Natural killer cell treated with Interleukin-12 subunit alpha and Interleukin-12 subunit beta and Interleukin-15 and Interleukin-18, amount 100 ng/mL, for 72 hours (primary cell): ENCODE measurements at regions not wholly inside any gene's neighbourhood (a gene's known extent, or its start where the extent isn't known, plus 50 kb on each side); places are given as distances from the start of the nearest gene placed in this dataset.
"Not testable (repeated sequence)": the region's sequence is repeated elsewhere in the genome, so short reads cannot be mapped to it uniquely, and the experiment has no call there.

Experiments used
- ATAC-seq, 2 donors: fragments of 150-1000 bp; cut with Tn5 transposase in 1 of 2; sonication (Bioruptor Pico), chemical (Tn5 transposase) in 1 of 2; 2 replicates each; pipeline ENCODE4 v1.10.0; 2021
- DNase-seq: peaks from one replicate; pipeline ENCODE4 v3.0.0; 2022; ENCODE audit warnings: low spot score
- H3K27ac Mint-ChIP-seq, 2 donors: 1 replicate in 1 of 2; 2 replicates in 1 of 2; pipeline ENCODE4 v1.8.0; 2022; ENCODE audit warnings: mixed read lengths in 2 of 2, mild to moderate bottlenecking in 1 of 2, moderate library complexity in 1 of 2
- H3K27me3 Mint-ChIP-seq, 2 donors: 1 replicate in 1 of 2; 2 replicates in 1 of 2; pipeline ENCODE4 v1.8.0; 2022; ENCODE audit warnings: mixed read lengths in 2 of 2
- H3K36me3 Mint-ChIP-seq: one replicate; pipeline ENCODE4 v1.8.0; 2022; ENCODE audit warnings: mixed read lengths
- H3K4me1 Mint-ChIP-seq, 2 donors: 1 replicate in 1 of 2; 2 replicates in 1 of 2; pipeline ENCODE4 v1.8.0; 2022; ENCODE audit warnings: low read depth in 2 of 2, mixed read lengths in 2 of 2, mild to moderate bottlenecking in 1 of 2
- H3K4me3 Mint-ChIP-seq: one replicate; pipeline ENCODE4 v1.8.0; 2022; ENCODE audit warnings: mixed read lengths
- H3K9me3 Mint-ChIP-seq: 2 replicates; pipeline ENCODE4 v1.8.0; 2022; ENCODE audit warnings: mixed read lengths

DNA sequence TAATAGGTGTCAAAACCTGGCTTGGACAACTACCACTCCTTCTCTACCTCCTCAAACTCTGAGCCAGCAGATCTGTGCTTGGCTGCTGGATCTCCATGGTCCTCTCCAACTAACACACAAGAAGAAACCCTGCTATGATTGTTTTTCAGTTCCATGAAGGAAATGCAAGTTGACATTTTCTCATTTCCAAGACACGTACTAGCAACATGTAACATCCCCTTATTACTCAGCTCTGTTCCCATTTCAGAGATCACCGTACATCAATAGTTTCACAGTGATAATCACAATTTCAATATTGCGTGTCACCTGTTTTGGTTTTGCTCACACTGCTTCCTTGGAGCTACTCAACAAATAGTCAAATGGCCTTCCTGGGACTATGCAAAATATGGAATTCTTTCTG, 544.6 kb upstream of the DEFB115 start:
- peaks cover 12% of the 10 kb centered on the region for H3K9me3 Mint-ChIP-seq
- not testable (repeated sequence) for H3K36me3 Mint-ChIP-seq, H3K4me3 Mint-ChIP-seq, DNase-seq, ATAC-seq, H3K27me3 Mint-ChIP-seq, H3K27ac Mint-ChIP-seq, H3K4me1 Mint-ChIP-seq

DNA sequence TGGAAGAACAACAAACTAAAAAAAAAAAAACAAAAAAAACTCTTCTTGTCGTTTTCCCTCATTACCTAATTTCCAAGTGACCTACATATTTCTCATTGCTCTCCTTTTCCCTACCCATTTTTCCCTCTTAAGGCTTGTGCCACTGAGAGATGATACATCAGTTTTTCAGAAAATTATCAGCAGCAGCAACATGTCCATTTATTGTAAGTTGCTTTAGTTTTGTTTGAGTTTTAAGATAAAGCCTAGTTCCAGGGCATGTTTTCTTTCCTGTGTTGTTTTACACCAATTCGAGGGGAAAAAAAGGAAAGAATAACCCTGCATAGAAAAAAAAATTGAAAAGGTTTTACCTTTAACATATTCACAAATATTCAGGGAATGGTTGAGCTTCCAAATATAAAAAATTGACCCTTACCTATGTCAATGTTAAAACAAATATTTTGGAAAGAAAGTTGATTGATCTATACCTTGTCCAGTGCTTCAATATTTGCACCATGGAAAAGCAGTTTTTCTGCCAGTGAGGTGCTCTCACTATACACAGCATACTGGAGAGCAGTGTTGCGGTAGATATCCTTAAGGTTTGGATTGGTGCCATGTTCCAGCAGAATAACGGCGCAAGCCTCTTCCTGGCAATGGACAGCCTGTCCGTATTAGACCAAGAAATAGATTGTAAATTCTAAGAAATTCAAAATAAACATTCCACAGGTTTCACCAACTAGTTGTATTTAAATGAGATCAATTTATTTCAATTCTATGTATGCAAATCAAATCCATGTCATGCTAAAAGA, 537.9 kb upstream of the DEFB115 start:
- not testable (repeated sequence) for H3K27me3 Mint-ChIP-seq

DNA sequence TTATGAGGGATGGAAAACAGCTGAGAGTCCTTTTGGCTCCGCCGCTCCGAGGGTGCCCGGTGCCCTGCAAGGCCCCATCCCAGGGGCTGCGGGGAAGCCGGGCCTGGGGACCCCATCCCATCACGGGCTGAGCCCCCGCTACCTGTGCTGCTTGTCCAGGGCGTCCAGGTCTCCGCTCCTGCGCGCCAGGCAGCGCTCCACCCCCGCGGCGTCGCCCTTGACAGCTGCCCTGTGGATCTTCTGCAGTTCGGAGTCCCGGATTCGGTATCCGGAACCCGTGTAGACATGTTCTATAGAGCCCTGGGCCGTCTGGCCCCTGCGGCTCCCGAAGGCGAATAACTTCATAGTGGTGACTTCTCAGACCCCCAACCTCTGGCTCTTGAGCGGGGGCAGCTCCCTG, 534.0 kb upstream of the DEFB115 start:
- H3K4me1 Mint-ChIP-seq, H3K36me3 Mint-ChIP-seq, H3K9me3 Mint-ChIP-seq, ATAC-seq, H3K27me3 Mint-ChIP-seq, DNase-seq, H3K27ac Mint-ChIP-seq: not testable (repeated sequence)
- H3K4me3 Mint-ChIP-seq, result peak overlapping the region; percentile 38

More for the DNA sequence above, 537.9 kb upstream of the DEFB115 start:
- not testable (repeated sequence) for H3K9me3 Mint-ChIP-seq, H3K4me3 Mint-ChIP-seq, ATAC-seq, H3K27ac Mint-ChIP-seq, DNase-seq, H3K4me1 Mint-ChIP-seq, H3K36me3 Mint-ChIP-seq

DNA sequence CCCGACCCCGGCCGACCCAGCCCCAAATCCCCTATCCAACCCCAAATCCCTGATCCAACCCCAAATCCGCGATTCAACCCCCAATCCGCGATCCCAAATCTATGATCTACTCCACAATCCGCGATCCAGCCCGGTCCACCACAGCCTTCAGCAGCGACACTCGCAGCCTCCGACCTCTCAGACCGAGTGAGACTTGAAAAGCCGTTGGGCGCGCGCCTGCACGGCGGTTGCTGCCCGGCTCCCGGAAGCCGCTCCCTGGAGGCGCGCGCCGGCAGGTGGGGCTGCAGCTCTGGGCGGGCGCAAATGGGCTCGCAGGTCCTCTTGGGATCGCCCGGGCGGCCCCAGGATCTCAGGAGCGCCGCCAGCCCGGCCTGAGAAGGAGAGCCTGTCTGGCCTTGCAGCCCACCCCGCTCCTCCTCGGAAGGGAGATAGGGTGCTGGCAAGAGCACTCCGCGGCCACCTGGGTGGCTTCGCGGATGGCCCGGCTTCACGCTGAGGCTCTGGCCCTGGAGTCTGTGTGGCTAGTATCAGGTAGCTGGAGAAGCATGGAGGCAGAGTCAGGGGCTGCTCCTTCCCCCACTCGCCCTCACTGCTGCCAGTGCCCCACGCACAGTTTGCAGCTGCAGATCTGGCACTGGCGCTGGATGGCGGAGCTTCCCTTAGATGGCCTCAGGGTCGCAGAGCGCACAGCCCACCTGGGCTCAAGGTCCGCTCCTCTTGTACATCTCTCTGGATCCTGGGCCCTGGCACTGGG, 533.4 kb upstream of the DEFB115 start:
- H3K4me1 Mint-ChIP-seq, H3K27ac Mint-ChIP-seq, H3K9me3 Mint-ChIP-seq, H3K27me3 Mint-ChIP-seq, ATAC-seq, DNase-seq, H3K36me3 Mint-ChIP-seq: not testable (repeated sequence)
- peak overlapping the region; percentile 38 for H3K4me3 Mint-ChIP-seq

DNA sequence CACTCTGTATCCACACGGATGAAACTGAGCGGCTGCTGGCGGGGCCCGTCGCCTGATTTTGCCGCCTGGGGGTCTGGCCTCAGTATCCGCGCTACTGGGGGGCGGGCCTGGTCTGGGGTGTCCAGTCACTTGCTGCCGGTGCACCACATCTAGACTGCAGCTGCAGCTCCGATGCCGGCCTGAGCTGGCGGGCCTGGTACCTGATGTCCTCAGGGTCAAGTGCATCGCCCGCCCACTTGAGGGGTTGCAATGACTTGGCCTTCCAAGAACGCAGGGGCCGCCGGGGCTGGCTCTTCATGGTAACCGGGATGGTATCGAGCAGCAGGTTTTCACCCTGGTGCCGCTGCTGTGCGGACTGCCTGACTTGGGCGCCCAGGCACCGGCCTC, 532.8 kb upstream of the DEFB115 start:
- H3K4me3 Mint-ChIP-seq, H3K9me3 Mint-ChIP-seq, DNase-seq, H3K4me1 Mint-ChIP-seq, H3K27ac Mint-ChIP-seq, ATAC-seq, H3K36me3 Mint-ChIP-seq, H3K27me3 Mint-ChIP-seq: not testable (repeated sequence)

DNA sequence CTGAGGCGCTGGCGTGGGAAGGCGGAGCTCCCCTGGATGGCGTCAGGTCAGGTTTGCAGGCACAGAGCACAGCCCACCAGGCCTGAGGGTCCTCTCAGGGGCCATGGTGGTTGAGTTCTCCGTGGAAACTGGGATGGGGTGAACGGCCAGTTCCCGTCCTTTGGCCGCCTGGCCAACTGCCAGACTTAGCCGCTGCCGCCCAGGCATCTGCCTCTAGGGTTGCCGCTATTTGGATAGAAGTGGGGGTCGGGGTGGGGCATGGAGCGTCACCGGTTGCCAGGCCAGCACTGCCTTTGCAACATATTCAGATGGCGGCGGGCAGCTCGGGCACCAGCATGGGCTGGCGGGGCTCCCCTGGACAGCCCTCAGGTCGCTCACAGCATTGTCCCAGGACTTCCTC, 532.3 kb upstream of the DEFB115 start:
- not testable (repeated sequence) for H3K9me3 Mint-ChIP-seq, H3K4me1 Mint-ChIP-seq, H3K4me3 Mint-ChIP-seq, DNase-seq, H3K27me3 Mint-ChIP-seq, H3K27ac Mint-ChIP-seq, ATAC-seq, H3K36me3 Mint-ChIP-seq

DNA sequence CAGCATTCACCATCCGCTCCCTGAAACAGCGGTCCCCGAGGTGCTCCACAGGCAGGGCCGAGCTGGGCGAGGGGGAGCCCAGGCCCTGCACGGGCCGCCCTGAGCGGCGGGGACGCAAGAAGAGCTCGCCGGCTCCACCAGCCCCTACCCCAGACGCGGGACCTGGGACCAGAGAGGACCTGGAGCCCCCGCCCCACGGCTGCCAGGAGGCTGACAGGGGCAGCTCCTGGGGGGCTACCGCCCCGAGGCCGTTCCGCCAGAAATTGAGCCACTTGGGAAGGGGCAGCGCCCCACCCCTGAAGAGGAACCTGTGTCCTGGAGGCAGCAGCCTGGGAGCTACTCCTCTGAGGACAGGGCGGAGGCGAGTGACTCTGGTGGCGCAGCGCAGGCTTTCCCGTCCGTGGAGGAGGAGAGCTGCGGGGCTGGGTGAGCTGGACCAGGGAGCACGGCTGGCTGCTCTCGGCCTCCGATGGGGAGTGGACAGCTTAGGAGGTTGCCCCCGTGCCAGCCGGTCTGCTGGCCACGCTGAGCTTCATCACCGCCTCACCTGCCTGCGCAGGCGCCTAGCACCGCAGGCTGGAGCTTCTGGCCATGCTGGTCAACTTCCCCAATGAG, 529.1 kb upstream of the DEFB115 start:
- DNase-seq, ATAC-seq, H3K4me3 Mint-ChIP-seq, H3K4me1 Mint-ChIP-seq, H3K27ac Mint-ChIP-seq, H3K9me3 Mint-ChIP-seq, H3K27me3 Mint-ChIP-seq: not testable (repeated sequence)
- peaks cover 10% of the 10 kb centered on the region for H3K36me3 Mint-ChIP-seq
